H1 (cell line): ENCODE measurements at regions not wholly inside any gene's neighbourhood (a gene's known extent, or its start where the extent isn't known, plus 50 kb on each side); places are given as distances from the start of the nearest gene placed in this dataset.

Source experiments
- BCL11A ChIP-seq, 2 experiments: IDR thresholded peaks; one replicate each; pipeline ENCODE4 v1.6.1; 2011; ENCODE audit warnings: low read depth in 2 of 2, low read length in 2 of 2, mild to moderate bottlenecking in 2 of 2
- GABPA ChIP-seq: IDR thresholded peaks from 2 replicates; pipeline ENCODE4 v1.6.1; 2011; ENCODE audit warnings: mild to moderate bottlenecking, low read length, moderate library complexity, borderline replicate concordance; ENCODE audit not compliant: insufficient read depth
- RBBP5 ChIP-seq: IDR thresholded peaks from 2 replicates; pipeline ENCODE4 v1.7.1; 2012; ENCODE audit warnings: low read depth, mild to moderate bottlenecking, inconsistent platforms, low read length, moderate library complexity, borderline replicate concordance
- RXRA ChIP-seq: IDR thresholded peaks from 2 replicates; pipeline ENCODE4 v1.6.1; 2011; ENCODE audit warnings: low read depth, mild to moderate bottlenecking, low read length, moderate library complexity; ENCODE audit not compliant: insufficient read depth

- no peak for TF ChIP-seq GABPA
- TF ChIP-seq RXRA: no peak
- TF ChIP-seq BCL11A (IDR thresholded peaks at IDR 0.05; ENCODE audit: low read depth in 2 of 2, low read length in 2 of 2): no peak
- no peak for TF ChIP-seq RBBP5
Observed at GRCh38 chr1:187942986-187943385, 1114.2 kb downstream of the PLA2G4A start (continued).
